ENCODE measurements at regions not wholly inside any gene's neighbourhood (a gene's known extent, or its start where the extent isn't known, plus 50 kb on each side); places are given as distances from the start of the nearest gene placed in this dataset.

- TF ChIP-seq POLR2A (IDR thresholded peaks at IDR 0.05; ENCODE audit: low read depth, low read length) (no peak), POLR2AphosphoS5 (IDR thresholded peaks at IDR 0.05; ENCODE audit: low read depth, low read length) (no peak)
Observed at GRCh38 chr6:85115376-85115775, 334.5 kb upstream of the NT5E start.

All from GM12892 (cell line).